ELR (cell line): ENCODE measurements at regions not wholly inside any gene's neighbourhood (a gene's known extent, or its start where the extent isn't known, plus 50 kb on each side); places are given as distances from the start of the nearest gene placed in this dataset.

Experiments
- DNase-seq: peaks from one replicate; pipeline ENCODE4 v3.0.0-alpha.2; 2015; ENCODE audit warnings: low read depth

GRCh38 chr18:42185486-42185885 is 230.5 kb downstream of the PIK3C3 start:
- DNase-seq = no peak

GRCh38 chr18:42187611-42188380 is 232.8 kb downstream of the PIK3C3 start:
- DNase-seq = no peak

GRCh38 chr18:42190643-42191042 is 235.6 kb downstream of the PIK3C3 start:
- no peak for DNase-seq

- DNase-seq = no peak
Measured at GRCh38 chr18:42192251-42193248, 237.5 kb downstream of the PIK3C3 start.

- peak; percentile 2 for DNase-seq
Measured at GRCh38 chr18:42196651-42197050, 241.6 kb downstream of the PIK3C3 start.

GRCh38 chr18:42201137-42201536 is 246.1 kb downstream of the PIK3C3 start:
- DNase-seq = no peak

- DNase-seq = no peak
Measured at GRCh38 chr18:42211201-42211600, 256.2 kb downstream of the PIK3C3 start.

GRCh38 chr18:42222557-42222956 is 267.5 kb downstream of the PIK3C3 start:
- DNase-seq = no peak

GRCh38 chr18:42228581-42228980 is 273.5 kb downstream of the PIK3C3 start:
- DNase-seq = no peak

- no peak for DNase-seq
Measured at GRCh38 chr18:42229211-42230210, 274.5 kb downstream of the PIK3C3 start.

- DNase-seq = no peak
Measured at GRCh38 chr18:42230636-42231035, 275.6 kb downstream of the PIK3C3 start.

GRCh38 chr18:42231284-42231683 is 276.2 kb downstream of the PIK3C3 start:
- DNase-seq = no peak

GRCh38 chr18:42231796-42232195 is 276.8 kb downstream of the PIK3C3 start:
- no peak for DNase-seq

- no peak for DNase-seq
Measured at GRCh38 chr18:42233908-42234307, 278.9 kb downstream of the PIK3C3 start.

- no peak for DNase-seq
Measured at GRCh38 chr18:42242758-42243157, 287.7 kb downstream of the PIK3C3 start.

GRCh38 chr18:42245137-42245536 is 290.1 kb downstream of the PIK3C3 start:
- DNase-seq = no peak

GRCh38 chr18:42255908-42256765 is 301.1 kb downstream of the PIK3C3 start:
- no peak for DNase-seq

- DNase-seq = no peak
Measured at GRCh38 chr18:42258301-42258965, 303.4 kb downstream of the PIK3C3 start.

- DNase-seq = no peak
Measured at GRCh38 chr18:42261731-42262130, 306.7 kb downstream of the PIK3C3 start.

- DNase-seq = no peak
Measured at GRCh38 chr18:42264497-42264896, 309.5 kb downstream of the PIK3C3 start.
